DOHH2 (cell line): ENCODE measurements at regions not wholly inside any gene's neighbourhood (a gene's known extent, or its start where the extent isn't known, plus 50 kb on each side); places are given as distances from the start of the nearest gene placed in this dataset.
"Not testable (repeated sequence)": the region's sequence is repeated elsewhere in the genome, so short reads cannot be mapped to it uniquely, and the experiment has no call there.

Source experiments
- EZH2phosphoT487 ChIP-seq: fragments of 200-600 bp; sonication (generic); IDR thresholded peaks from 2 replicates; pipeline ENCODE4 v1.6.1; 2017; ENCODE audit warnings: borderline replicate concordance, mild to moderate bottlenecking, antibody characterized with exemption, low read length, moderate library complexity, mixed read lengths
- TF ChIP-seq, protein P1 (sequence below): fragments of 200-600 bp; sonication (generic); IDR thresholded peaks from one replicate; pipeline ENCODE4 v1.5.1; 2014; ENCODE audit warnings: antibody characterized with exemption, mild to moderate bottlenecking, low read depth, low read length; ENCODE audit not compliant: poor library complexity, severe bottlenecking

DNA sequence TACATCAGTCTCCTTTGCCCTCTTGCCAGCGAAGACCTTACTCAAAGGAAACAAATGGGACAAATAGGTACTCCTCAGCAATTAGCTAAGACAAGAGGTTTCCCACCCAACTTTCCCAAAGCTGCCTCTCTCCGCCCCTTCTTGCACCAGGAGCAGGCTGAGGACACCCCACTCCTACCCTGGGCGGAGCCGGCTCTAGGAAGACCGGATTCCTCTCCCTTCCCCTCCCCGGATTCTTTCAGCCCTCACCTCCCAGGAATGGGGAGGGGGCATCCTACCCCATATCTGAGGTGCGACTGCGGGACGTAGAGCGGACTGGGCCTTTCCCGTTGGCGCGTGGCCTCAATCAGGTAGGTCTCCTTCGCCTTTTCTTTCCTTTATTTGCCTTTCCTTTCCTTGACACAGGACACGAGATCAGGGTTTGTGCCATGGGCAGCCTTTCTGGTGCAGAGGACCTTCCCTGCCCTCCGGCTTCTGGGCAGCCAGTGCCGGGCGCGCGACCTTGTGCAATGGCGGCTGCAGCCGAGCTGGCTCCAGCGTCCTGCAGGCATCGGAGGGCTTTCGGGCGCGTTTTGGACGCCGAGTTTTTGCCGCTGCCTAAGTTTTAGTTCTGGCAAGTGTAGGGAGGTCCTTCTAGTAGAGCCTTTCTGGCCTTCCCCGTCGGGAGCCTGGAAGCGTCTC is 279.9 kb downstream of the PLS3 start:
- TF ChIP-seq, protein P1, sequence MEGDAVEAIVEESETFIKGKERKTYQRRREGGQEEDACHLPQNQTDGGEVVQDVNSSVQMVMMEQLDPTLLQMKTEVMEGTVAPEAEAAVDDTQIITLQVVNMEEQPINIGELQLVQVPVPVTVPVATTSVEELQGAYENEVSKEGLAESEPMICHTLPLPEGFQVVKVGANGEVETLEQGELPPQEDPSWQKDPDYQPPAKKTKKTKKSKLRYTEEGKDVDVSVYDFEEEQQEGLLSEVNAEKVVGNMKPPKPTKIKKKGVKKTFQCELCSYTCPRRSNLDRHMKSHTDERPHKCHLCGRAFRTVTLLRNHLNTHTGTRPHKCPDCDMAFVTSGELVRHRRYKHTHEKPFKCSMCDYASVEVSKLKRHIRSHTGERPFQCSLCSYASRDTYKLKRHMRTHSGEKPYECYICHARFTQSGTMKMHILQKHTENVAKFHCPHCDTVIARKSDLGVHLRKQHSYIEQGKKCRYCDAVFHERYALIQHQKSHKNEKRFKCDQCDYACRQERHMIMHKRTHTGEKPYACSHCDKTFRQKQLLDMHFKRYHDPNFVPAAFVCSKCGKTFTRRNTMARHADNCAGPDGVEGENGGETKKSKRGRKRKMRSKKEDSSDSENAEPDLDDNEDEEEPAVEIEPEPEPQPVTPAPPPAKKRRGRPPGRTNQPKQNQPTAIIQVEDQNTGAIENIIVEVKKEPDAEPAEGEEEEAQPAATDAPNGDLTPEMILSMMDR: not testable (repeated sequence)
- not testable (repeated sequence) for TF ChIP-seq EZH2phosphoT487
